HG03064 (cell line): ENCODE measurements at regions not wholly inside any gene's neighbourhood (a gene's known extent, or its start where the extent isn't known, plus 50 kb on each side); places are given as distances from the start of the nearest gene placed in this dataset.

Source experiments
- ATAC-seq: cut with Tn5 transposase; IDR thresholded peaks from one replicate; pipeline ENCODE4 v1.9.1; 2021; ENCODE audit warnings: low read depth; ENCODE audit not compliant: unreplicated experiment

GRCh38 chr5:136701191-136701590 is 335.8 kb upstream of the TRPC7 start:
- ATAC-seq, result no peak

DNA sequence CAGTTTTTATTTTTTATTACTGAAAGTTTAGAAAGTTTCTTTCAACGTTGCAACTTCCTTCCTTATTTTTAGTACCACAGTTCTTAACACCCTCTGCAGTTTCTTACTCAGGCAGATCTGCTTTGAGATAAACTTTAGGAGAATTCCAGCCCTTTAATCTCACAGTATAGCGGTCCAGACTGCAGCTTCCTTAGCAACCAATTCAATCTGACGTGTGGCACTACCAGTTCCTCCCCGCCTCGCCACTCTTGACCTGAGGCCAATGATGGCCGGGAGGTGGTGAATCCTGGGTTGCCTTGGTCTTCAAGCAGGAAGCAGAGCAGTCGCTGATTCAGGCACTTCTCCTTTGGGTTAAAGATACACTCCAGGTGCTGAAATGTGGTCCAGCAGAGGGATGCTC is 334.3 kb upstream of the TRPC7 start:
- no peak for ATAC-seq

- ATAC-seq, result no peak
Measured at GRCh38 chr5:136698970-136699369, 333.6 kb upstream of the TRPC7 start.

DNA sequence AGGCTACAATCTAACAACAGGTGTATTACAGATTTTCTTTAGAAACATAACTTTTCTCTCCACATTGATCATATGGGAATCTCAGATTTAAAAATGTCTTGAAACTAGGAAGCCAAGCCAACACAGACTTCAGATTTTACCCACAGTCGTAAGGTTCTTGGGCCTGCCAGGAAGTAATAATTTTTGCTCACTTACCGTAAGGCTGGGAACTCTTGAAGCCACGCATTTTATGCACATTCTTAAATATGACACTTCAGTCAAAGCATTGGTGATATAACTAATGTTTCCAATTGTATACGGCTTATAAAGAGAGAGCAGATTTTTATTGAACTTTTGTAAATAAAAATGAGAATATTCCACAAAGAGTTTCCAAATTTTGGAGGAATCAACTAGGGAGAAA is 328.9 kb upstream of the TRPC7 start:
- ATAC-seq, result no peak

DNA sequence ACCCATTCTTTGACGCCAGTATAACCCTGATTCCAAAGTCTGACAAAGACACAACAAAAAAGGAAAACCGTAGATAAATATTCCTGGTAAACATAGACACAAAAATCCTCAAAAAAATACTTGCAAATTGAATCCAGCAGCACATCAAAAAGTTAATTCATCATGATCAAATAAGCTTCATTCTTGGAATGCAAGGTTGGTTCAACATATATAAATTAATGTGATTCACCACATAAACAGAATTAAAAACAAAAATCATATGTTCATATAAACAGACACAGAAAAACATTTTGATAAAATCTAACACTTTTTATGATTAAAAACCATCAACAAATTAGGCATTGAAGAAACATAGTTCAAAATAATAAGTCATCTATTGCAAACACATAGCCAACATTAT is 324.2 kb upstream of the TRPC7 start:
- no peak for ATAC-seq

DNA sequence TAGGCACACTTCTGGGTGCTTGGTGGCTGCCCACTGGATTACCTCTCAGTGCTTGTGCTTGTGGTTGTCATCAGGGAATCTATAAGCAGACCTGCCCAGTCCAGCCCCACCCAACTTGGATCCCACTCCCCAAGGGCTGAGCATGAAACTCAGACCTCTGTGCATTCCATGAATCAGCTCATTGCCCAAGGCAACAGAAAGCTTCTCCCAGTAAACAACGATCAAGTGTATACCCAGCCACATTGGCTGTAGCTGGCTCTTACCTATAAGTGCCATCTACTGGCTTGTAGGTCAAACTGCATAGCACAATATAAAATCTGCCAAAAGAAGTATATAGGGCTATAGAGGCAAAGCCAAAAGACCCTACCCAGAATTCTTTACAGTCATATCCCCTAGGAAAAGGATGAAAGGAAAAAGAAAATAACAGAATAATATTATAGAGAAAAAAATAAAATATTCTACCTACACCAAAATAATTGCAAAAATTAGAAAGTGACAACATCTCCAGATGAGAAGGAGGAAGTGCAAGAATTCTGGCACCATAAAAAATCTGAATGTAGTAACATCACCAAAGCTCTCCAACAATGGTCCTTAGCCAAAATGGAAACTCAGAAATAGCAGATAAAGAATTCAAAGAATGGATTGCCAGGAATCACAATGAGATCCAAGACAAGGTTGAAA is 321.0 kb upstream of the TRPC7 start:
- ATAC-seq, result no peak

DNA sequence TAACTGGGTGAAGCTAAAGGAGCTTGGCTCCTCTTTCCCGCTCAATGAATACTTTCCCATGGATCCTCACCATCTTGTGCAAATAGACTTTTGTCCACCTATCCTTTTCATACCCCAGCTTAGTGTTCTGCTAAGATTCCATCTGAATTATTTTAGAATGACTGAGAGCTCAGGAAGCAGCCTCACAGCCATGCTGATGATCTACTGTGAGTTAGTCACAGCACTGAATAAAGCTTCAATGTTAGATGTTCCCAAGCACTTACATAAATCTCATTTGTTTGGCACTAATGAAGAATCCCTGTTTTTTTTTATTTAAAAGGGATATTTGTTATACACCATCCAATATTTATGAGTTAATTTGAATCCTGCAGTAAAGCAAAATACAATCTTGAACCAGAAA is 317.6 kb upstream of the TRPC7 start:
- no peak for ATAC-seq

GRCh38 chr5:136679233-136679632 is 313.9 kb upstream of the TRPC7 start:
- ATAC-seq, result no peak

GRCh38 chr5:136677217-136677616 is 311.9 kb upstream of the TRPC7 start:
- ATAC-seq, result no peak

DNA sequence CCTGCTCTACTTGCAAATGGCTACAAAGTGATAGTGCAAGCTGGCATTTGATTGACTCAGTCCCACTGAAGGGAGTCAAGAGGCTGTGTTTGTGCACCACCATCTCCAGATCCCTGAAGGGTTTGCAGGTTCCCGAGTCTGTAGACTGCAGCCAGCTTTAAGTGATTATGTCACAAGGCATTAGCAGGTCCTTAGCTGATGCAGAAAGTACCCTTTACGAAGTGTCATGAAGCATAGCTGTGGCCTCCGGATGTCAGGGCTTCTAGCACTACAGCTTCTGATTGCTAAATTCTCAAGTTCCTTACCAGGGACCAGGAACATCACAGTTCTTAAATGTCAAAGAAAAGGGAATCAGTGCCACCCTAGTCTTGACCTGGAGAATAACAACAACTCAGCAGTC is 311.3 kb upstream of the TRPC7 start:
- no peak for ATAC-seq

- ATAC-seq, result no peak
Measured at GRCh38 chr5:136675769-136676168, 310.4 kb upstream of the TRPC7 start.

DNA sequence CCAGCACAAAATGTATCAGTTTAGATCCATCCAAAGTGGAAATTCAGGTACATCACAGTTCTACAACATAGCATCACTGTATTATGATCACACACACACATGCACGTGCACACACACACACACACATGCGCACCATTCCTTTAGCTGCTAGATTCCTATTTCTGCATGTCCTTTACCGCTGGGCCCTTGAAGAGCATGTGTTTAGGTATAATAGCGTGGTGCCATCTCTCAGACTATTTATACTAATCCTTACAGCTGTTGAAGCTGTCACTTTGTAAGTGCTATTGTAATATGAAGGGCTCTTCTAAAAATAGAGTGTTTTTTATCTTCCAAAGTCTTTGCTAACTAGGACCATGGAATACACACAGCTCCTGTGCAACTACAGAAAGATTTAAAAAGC is 308.8 kb upstream of the TRPC7 start:
- ATAC-seq, result no peak

- no peak for ATAC-seq
Measured at GRCh38 chr5:136667789-136668188, 302.4 kb upstream of the TRPC7 start.

GRCh38 chr5:136666970-136667620 is 301.8 kb upstream of the TRPC7 start:
- ATAC-seq, result no peak

DNA sequence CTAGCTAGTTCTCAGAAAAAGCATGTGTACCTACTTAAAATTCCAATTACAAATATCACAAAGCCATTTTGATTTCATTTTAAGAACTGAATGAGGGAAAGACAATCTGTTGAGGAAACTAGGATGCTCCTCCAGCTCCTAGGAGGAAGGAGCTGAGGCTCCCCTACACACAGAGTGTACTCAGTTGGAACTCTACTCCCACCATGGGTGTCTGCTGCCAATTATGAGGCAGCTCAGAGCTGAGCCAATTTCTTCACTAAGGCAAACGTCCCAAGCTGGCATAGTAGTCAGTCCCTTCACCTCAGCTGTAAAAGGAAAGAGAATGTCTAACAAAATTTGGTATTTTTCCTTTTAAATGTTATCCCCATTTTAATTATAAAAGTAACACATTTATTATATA is 300.0 kb upstream of the TRPC7 start:
- ATAC-seq, result no peak

- no peak for ATAC-seq
Measured at GRCh38 chr5:136661026-136661425, 295.7 kb upstream of the TRPC7 start.

- ATAC-seq, result no peak
Measured at GRCh38 chr5:136656811-136657210, 291.5 kb upstream of the TRPC7 start.

DNA sequence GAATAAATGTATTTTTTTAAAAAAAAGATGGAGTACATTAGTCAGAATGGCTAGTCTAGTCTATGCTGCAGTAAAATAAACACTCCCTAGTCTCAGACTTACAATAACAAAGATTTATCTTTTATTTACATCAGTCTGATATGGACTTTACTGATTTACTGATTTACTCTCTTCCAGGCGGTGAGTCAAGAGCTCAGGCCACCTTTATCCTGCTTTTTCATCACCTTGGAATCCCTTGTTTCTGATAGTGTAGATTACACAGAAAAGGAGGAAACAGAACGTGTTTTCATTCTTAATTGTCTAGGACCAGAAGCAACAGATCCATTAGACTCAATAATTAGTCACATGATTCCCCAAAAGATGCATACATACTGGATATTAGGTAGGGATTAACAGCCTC is 290.1 kb upstream of the TRPC7 start:
- no peak for ATAC-seq

GRCh38 chr5:136646915-136647314 is 281.6 kb upstream of the TRPC7 start:
- no peak for ATAC-seq

DNA sequence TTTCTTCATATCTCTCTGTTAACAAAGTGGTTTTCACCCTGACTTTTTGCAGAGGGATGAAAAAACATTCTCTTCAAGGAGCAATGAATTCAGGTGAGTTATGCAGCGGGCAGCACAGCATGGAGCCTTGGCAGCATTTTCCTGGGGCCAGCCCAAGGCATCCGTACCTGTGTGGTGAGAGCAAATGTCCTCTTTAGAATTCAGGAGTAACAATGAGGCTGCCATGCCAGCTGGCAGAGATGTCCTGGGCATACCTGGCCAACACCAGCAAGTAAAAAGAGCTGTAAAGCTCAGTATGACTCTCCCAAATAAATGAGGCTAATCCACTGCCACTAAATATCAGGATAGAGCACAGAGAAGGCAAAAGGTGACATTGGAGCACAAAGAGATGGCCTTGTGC is 277.6 kb upstream of the TRPC7 start:
- no peak for ATAC-seq

GRCh38 chr5:136639616-136640015 is 274.3 kb upstream of the TRPC7 start:
- no peak for ATAC-seq

GRCh38 chr5:136638084-136638483 is 272.7 kb upstream of the TRPC7 start:
- ATAC-seq, result no peak

- no peak for ATAC-seq
Measured at GRCh38 chr5:136636001-136636400, 270.7 kb upstream of the TRPC7 start.
